ENCODE measurements at regions not wholly inside any gene's neighbourhood (a gene's known extent, or its start where the extent isn't known, plus 50 kb on each side); places are given as distances from the start of the nearest gene placed in this dataset.
A peak's percentile ranks its signal among the peaks of the same experiment; 100 is the strongest.

GRCh38 chr13:22655106-22655852 lies 525.5 kb upstream of the SGCG start:
- no peak for DNase-seq (ENCODE audit: low spot score)

- DNase-seq (ENCODE audit: low spot score): no peak
These were observed 518.0 kb upstream of the SGCG start for GRCh38 chr13:22662771-22663170.

- DNase-seq (ENCODE audit: low spot score): no peak
These were observed 515.3 kb upstream of the SGCG start for GRCh38 chr13:22665506-22665905.

- no peak for DNase-seq (ENCODE audit: low spot score)
These were observed 490.0 kb upstream of the SGCG start for GRCh38 chr13:22690756-22691155.

- DNase-seq (ENCODE audit: low spot score): no peak
These were observed 487.1 kb upstream of the SGCG start for GRCh38 chr13:22693691-22694090.

GRCh38 chr13:22696433-22696832 lies 484.3 kb upstream of the SGCG start:
- no peak for DNase-seq (ENCODE audit: low spot score)

- DNase-seq (ENCODE audit: low spot score): no peak
These were observed 482.3 kb upstream of the SGCG start for GRCh38 chr13:22698467-22698866.

GRCh38 chr13:22700246-22700887 lies 480.4 kb upstream of the SGCG start:
- DNase-seq (ENCODE audit: low spot score): no peak

GRCh38 chr13:22703601-22704209 lies 477.1 kb upstream of the SGCG start:
- DNase-seq (ENCODE audit: low spot score): no peak

- DNase-seq (ENCODE audit: low spot score): no peak
These were observed 472.8 kb upstream of the SGCG start for GRCh38 chr13:22707946-22708345.

GRCh38 chr13:22717036-22717435 lies 463.7 kb upstream of the SGCG start:
- DNase-seq (ENCODE audit: low spot score): no peak

GRCh38 chr13:22726726-22727125 lies 454.1 kb upstream of the SGCG start:
- no peak for DNase-seq (ENCODE audit: low spot score)

- DNase-seq (ENCODE audit: low spot score): no peak
These were observed 445.5 kb upstream of the SGCG start for GRCh38 chr13:22735011-22735995.

GRCh38 chr13:22736084-22736767 lies 444.6 kb upstream of the SGCG start:
- no peak for DNase-seq (ENCODE audit: low spot score)

GRCh38 chr13:22736768-22737092 lies 444.0 kb upstream of the SGCG start:
- no peak for DNase-seq (ENCODE audit: low spot score)

GRCh38 chr13:22738357-22738756 lies 442.4 kb upstream of the SGCG start:
- no peak for DNase-seq (ENCODE audit: low spot score)

- no peak for DNase-seq (ENCODE audit: low spot score)
These were observed 440.5 kb upstream of the SGCG start for GRCh38 chr13:22740264-22740663.

GRCh38 chr13:22744688-22745452 lies 435.9 kb upstream of the SGCG start:
- DNase-seq (ENCODE audit: low spot score): no peak

- peak; percentile 51 for DNase-seq (ENCODE audit: low spot score)
These were observed 431.8 kb upstream of the SGCG start for GRCh38 chr13:22748866-22749577.

GRCh38 chr13:22749626-22750025 lies 431.2 kb upstream of the SGCG start:
- no peak for DNase-seq (ENCODE audit: low spot score)
